ENCODE measurements at regions not wholly inside any gene's neighbourhood (a gene's known extent, or its start where the extent isn't known, plus 50 kb on each side); places are given as distances from the start of the nearest gene placed in this dataset.

DNA sequence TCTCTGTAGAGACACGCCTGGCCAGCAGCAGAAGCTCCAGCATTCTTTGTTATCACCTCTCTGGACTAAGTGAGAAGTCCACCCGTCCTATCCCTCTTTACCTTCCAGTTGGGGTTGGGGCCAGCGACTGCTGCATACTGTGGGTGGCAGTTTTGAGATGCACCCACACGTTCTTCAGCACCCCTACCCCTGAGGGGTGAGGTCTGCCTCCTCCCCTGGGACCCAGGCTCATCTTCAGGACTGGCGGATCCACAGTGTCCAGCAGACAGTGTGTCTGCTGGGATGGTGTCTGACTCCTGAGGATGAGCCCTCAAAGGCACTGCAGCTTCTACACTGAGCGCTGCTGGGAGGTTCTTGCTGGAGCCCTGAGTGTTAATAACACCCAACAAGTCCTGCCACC lies 78.8 kb downstream of the GADD45G start:
- Histone ChIP-seq H3K4me2 (ENCODE audit: low read length) (no peak overlapping the region), H3K27ac (ENCODE audit: low read depth, low read length, poor library complexity, severe bottlenecking) (no peak overlapping the region), H3K36me3 (ENCODE audit: insufficient read depth, low read length) (no peaks in the 10 kb centered on the region), H3K4me3 (ENCODE audit: low read depth, low read length, poor library complexity, severe bottlenecking) (no peak overlapping the region), H3K9me2 (ENCODE audit: insufficient read depth, low read length) (no peaks in the 10 kb centered on the region), H3K4me1 (ENCODE audit: insufficient read depth, low read length, poor library complexity, severe bottlenecking) (no peaks in the 10 kb centered on the region), H3K79me2 (ENCODE audit: insufficient read depth, low read depth, low read length) (no peaks in the 10 kb centered on the region), H2AFZ (ENCODE audit: low read length) (no peak overlapping the region), H4K20me1 (ENCODE audit: insufficient read depth, low read length) (no peaks in the 10 kb centered on the region), H3K9me3 (ENCODE audit: low read length) (no peaks in the 10 kb centered on the region)
- intact Hi-C loops (cut with micrococcal nuclease; ENCODE audit: unreplicated experiment), result no loop called here
- CTCF ChIA-PET (ENCODE audit: unreplicated experiment), result no interaction called here
- POLR2A ChIA-PET, result interaction anchor here (1.0 kb wide), 1 partner anchor 76 kb away, joined by 3 read pairs; no protein-coding TSS in a partner anchor
- no peak for TF ChIP-seq EZH2phosphoT487 (IDR thresholded peaks at IDR 0.05; ENCODE audit: borderline replicate concordance, low read depth, low read length)
- BruUV-seq (replicated peaks), result no TSS peak
- DNase-seq (ENCODE audit: low spot score), result no peak

DNA sequence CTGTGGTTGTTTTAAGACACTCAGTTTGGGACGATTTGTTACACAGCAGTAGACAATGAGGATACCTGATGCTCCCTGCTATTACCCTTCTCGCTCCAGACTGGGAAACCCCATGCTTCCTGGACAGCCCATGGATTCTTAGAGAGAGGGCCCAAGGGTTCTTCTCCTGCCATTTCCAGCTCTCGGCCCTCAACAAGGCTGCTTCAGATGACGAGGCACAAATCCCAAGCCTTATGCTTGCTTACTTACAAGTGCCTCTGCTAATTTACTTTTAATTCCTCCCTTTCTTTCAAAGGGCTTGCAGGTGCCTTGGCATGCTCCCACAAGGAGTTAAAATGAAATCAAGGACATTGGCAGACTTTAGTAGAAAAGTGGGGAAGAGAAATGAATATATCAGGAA lies 79.4 kb downstream of the GADD45G start:
- H3K4me3 ChIP-seq (ENCODE audit: low read depth, low read length, poor library complexity, severe bottlenecking), result no peak overlapping the region
- no peaks in the 10 kb centered on the region for H3K79me2 ChIP-seq (ENCODE audit: insufficient read depth, low read depth, low read length)
- H3K27ac ChIP-seq (ENCODE audit: low read depth, low read length, poor library complexity, severe bottlenecking), result no peak overlapping the region
- no peak for DNase-seq (ENCODE audit: low spot score)
- intact Hi-C loops (cut with micrococcal nuclease; ENCODE audit: unreplicated experiment), result no loop called here
- no peaks in the 10 kb centered on the region for H3K9me2 ChIP-seq (ENCODE audit: insufficient read depth, low read length)
- ChIA-PET POLR2A (interaction anchor here (1.2 kb wide), 1 partner anchor 16 kb away, joined by 3 read pairs; no protein-coding TSS in a partner anchor), CTCF (ENCODE audit: unreplicated experiment) (no interaction called here)
- H3K36me3 ChIP-seq (ENCODE audit: insufficient read depth, low read length), result no peaks in the 10 kb centered on the region
- H3K4me1 ChIP-seq (ENCODE audit: insufficient read depth, low read length, poor library complexity, severe bottlenecking), result no peaks in the 10 kb centered on the region
- H3K4me2 ChIP-seq (ENCODE audit: low read length), result no peak overlapping the region
- no peaks in the 10 kb centered on the region for H3K9me3 ChIP-seq (ENCODE audit: low read length)
- H4K20me1 ChIP-seq (ENCODE audit: insufficient read depth, low read length), result no peaks in the 10 kb centered on the region
- TF ChIP-seq, protein P1, sequence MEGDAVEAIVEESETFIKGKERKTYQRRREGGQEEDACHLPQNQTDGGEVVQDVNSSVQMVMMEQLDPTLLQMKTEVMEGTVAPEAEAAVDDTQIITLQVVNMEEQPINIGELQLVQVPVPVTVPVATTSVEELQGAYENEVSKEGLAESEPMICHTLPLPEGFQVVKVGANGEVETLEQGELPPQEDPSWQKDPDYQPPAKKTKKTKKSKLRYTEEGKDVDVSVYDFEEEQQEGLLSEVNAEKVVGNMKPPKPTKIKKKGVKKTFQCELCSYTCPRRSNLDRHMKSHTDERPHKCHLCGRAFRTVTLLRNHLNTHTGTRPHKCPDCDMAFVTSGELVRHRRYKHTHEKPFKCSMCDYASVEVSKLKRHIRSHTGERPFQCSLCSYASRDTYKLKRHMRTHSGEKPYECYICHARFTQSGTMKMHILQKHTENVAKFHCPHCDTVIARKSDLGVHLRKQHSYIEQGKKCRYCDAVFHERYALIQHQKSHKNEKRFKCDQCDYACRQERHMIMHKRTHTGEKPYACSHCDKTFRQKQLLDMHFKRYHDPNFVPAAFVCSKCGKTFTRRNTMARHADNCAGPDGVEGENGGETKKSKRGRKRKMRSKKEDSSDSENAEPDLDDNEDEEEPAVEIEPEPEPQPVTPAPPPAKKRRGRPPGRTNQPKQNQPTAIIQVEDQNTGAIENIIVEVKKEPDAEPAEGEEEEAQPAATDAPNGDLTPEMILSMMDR (conservative IDR thresholded peaks at IDR 0.05; ENCODE audit: low read length), result no peak
- TF ChIP-seq EZH2phosphoT487 (IDR thresholded peaks at IDR 0.05; ENCODE audit: borderline replicate concordance, low read depth, low read length), result no peak
- BruUV-seq (replicated peaks), result no TSS peak
- no peak overlapping the region for H2AFZ ChIP-seq (ENCODE audit: low read length)

DNA sequence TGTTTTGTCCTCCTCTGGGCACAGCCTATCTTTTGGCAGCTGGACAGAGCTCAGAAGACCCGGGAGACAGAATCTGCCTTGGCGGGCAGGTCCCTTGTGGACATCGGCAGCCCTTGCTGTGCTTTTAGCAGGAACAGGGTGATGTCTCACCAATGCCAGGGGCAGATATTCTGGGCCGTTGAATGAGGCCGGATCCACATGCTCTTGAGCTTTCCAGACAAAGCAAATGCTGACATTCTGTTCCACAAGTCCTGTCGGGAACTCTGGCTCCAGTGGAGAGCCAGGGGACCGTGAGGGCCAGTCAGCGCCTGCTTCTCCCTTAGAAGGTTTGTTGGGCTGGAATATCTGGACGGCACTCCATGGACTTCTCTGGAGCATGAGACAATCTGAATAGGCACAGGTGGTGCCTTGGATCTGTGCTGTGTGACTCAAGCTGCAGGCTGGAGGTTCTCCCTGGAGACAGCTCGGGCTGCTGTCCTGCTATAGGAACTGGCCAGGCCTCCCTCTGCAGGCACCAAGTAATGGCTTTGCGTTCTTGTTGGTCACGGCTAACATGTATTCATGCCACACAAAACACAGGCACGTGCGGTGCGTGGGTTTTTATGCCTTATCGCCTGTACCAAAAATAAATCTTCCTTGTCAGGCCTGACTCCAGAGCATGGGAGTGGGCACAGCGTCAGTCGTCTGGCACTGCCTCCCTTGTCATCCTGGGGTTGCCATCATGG lies 80.3 kb downstream of the GADD45G start:
- Histone ChIP-seq H4K20me1 (ENCODE audit: insufficient read depth, low read length) (no peaks in the 10 kb centered on the region), H3K9me2 (ENCODE audit: insufficient read depth, low read length) (no peaks in the 10 kb centered on the region), H3K36me3 (ENCODE audit: insufficient read depth, low read length) (no peaks in the 10 kb centered on the region), H3K4me1 (ENCODE audit: insufficient read depth, low read length, poor library complexity, severe bottlenecking) (no peaks in the 10 kb centered on the region), H3K79me2 (ENCODE audit: insufficient read depth, low read depth, low read length) (no peaks in the 10 kb centered on the region), H3K4me2 (ENCODE audit: low read length) (no peak overlapping the region), H3K9me3 (ENCODE audit: low read length) (no peaks in the 10 kb centered on the region), H3K27ac (ENCODE audit: low read depth, low read length, poor library complexity, severe bottlenecking) (no peak overlapping the region), H3K4me3 (ENCODE audit: low read depth, low read length, poor library complexity, severe bottlenecking) (no peak overlapping the region), H2AFZ (ENCODE audit: low read length) (no peak overlapping the region)
- intact Hi-C loops (cut with micrococcal nuclease; ENCODE audit: unreplicated experiment), result no loop called here
- POLR2A ChIA-PET, result interaction anchor here (1.2 kb wide), 1 partner anchor 15 kb away, joined by 3 read pairs; no protein-coding TSS in a partner anchor
- no TSS peak for BruUV-seq (replicated peaks)
- CTCF ChIA-PET (ENCODE audit: unreplicated experiment), result no interaction called here
- TF ChIP-seq EZH2phosphoT487 (IDR thresholded peaks at IDR 0.05; ENCODE audit: borderline replicate concordance, low read depth, low read length), result no peak
- TF ChIP-seq, protein P1 (conservative IDR thresholded peaks at IDR 0.05; ENCODE audit: low read length), result no peak
- DNase-seq (ENCODE audit: low spot score), result no peak

Data from OCI-LY7 (cell line).